GM23338 (cell line): ENCODE measurements at regions not wholly inside any gene's neighbourhood (a gene's known extent, or its start where the extent isn't known, plus 50 kb on each side); places are given as distances from the start of the nearest gene placed in this dataset.

ENCODE experiments used
- CREB1 ChIP-seq: fragments of 250-450 bp; sonication (Bioruptor Pico); IDR thresholded peaks from 2 replicates; pipeline ENCODE4 v1.5.0; 2020; ENCODE audit warnings: low read depth, mild to moderate bottlenecking, moderate library complexity
- EZH2 ChIP-seq: fragments of 200-600 bp; sonication (generic); IDR thresholded peaks from one replicate; pipeline ENCODE4 v1.8.0; 2017; ENCODE audit warnings: antibody characterized with exemption, mild to moderate bottlenecking, low read depth; ENCODE audit not compliant: unreplicated experiment
- EZH2phosphoT487 ChIP-seq: fragments of 200-600 bp; sonication (generic); IDR thresholded peaks from one replicate; pipeline ENCODE4 v1.8.1; 2018; ENCODE audit warnings: antibody characterized with exemption; ENCODE audit not compliant: unreplicated experiment
- JUNB ChIP-seq: IDR thresholded peaks from one replicate; pipeline ENCODE4 v1.6.1; 2016; ENCODE audit warnings: antibody characterized with exemption; ENCODE audit not compliant: unreplicated experiment
- NANOG ChIP-seq: IDR thresholded peaks from 2 replicates; pipeline ENCODE4 v1.6.1; 2016; ENCODE audit warnings: antibody characterized with exemption, borderline replicate concordance
- POLR2AphosphoS5 ChIP-seq: IDR thresholded peaks from 2 replicates; pipeline ENCODE4 v1.6.1; 2016; ENCODE audit warnings: antibody characterized with exemption, low read depth
- STAT1 ChIP-seq: IDR thresholded peaks from one replicate; pipeline ENCODE4 v1.6.1; 2016; ENCODE audit warnings: antibody characterized with exemption; ENCODE audit not compliant: unreplicated experiment
- ZNF114 ChIP-seq: fragments of 250-450 bp; sonication (Bioruptor Pico); IDR thresholded peaks from 2 replicates; pipeline ENCODE4 v1.5.0; 2020; ENCODE audit warnings: mild to moderate bottlenecking, moderate library complexity
- ZNF331 ChIP-seq: fragments of 250-450 bp; sonication (Bioruptor Pico); IDR thresholded peaks from 2 replicates; pipeline ENCODE4 v1.5.0; 2020; ENCODE audit warnings: low read depth, mild to moderate bottlenecking, moderate library complexity
- TF ChIP-seq, protein P1 (sequence below): IDR thresholded peaks from one replicate; pipeline ENCODE4 v1.6.1; 2018; ENCODE audit warnings: antibody characterized with exemption; ENCODE audit not compliant: unreplicated experiment
- TF ChIP-seq, protein P2 (sequence below), 2 experiments: fragments of 200-600 bp in 1 of 2; sonication (generic) in 1 of 2; conservative IDR thresholded peaks; 2 replicates each; pipeline versions ENCODE4 v1.5.1 to v1.6.1; 2016 to 2017; ENCODE audit warnings: antibody characterized with exemption in 2 of 2, low read depth in 2 of 2, mild to moderate bottlenecking in 2 of 2, moderate library complexity in 1 of 2
- TF ChIP-seq, protein P3 (sequence below): IDR thresholded peaks from 2 replicates; pipeline ENCODE4 v1.6.1; 2016; ENCODE audit warnings: antibody characterized with exemption
- TF ChIP-seq, protein P4 (sequence below): fragments of 250-450 bp; sonication (Bioruptor Pico); IDR thresholded peaks from 2 replicates; pipeline ENCODE4 v1.5.0; 2020; ENCODE audit warnings: mild to moderate bottlenecking, moderate library complexity

DNA sequence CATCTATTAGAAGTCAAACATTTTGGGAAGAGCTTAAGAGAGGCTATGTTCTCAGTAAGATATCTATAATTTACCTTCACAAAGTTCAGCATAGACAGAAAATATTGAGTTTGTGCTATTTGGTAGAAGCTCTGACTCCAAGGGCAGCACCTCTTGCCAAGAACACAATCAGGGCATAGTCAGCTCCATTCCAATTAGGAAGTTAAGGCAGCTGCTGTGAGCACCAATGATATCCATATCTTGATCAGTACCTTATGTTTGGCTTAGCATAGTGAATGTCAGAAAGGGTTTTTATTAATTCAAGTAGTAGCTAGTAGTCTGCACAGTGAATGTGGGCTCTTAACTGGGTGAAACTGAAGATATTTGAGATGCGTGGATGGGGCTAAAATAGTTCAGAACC lies 86.4 kb upstream of the SPRED2 start:
- TF ChIP-seq, protein P1, sequence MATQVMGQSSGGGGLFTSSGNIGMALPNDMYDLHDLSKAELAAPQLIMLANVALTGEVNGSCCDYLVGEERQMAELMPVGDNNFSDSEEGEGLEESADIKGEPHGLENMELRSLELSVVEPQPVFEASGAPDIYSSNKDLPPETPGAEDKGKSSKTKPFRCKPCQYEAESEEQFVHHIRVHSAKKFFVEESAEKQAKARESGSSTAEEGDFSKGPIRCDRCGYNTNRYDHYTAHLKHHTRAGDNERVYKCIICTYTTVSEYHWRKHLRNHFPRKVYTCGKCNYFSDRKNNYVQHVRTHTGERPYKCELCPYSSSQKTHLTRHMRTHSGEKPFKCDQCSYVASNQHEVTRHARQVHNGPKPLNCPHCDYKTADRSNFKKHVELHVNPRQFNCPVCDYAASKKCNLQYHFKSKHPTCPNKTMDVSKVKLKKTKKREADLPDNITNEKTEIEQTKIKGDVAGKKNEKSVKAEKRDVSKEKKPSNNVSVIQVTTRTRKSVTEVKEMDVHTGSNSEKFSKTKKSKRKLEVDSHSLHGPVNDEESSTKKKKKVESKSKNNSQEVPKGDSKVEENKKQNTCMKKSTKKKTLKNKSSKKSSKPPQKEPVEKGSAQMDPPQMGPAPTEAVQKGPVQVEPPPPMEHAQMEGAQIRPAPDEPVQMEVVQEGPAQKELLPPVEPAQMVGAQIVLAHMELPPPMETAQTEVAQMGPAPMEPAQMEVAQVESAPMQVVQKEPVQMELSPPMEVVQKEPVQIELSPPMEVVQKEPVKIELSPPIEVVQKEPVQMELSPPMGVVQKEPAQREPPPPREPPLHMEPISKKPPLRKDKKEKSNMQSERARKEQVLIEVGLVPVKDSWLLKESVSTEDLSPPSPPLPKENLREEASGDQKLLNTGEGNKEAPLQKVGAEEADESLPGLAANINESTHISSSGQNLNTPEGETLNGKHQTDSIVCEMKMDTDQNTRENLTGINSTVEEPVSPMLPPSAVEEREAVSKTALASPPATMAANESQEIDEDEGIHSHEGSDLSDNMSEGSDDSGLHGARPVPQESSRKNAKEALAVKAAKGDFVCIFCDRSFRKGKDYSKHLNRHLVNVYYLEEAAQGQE, result no peak
- TF ChIP-seq, protein P2, sequence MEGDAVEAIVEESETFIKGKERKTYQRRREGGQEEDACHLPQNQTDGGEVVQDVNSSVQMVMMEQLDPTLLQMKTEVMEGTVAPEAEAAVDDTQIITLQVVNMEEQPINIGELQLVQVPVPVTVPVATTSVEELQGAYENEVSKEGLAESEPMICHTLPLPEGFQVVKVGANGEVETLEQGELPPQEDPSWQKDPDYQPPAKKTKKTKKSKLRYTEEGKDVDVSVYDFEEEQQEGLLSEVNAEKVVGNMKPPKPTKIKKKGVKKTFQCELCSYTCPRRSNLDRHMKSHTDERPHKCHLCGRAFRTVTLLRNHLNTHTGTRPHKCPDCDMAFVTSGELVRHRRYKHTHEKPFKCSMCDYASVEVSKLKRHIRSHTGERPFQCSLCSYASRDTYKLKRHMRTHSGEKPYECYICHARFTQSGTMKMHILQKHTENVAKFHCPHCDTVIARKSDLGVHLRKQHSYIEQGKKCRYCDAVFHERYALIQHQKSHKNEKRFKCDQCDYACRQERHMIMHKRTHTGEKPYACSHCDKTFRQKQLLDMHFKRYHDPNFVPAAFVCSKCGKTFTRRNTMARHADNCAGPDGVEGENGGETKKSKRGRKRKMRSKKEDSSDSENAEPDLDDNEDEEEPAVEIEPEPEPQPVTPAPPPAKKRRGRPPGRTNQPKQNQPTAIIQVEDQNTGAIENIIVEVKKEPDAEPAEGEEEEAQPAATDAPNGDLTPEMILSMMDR (conservative IDR thresholded peaks at IDR 0.05; ENCODE audit: low read depth in 2 of 2), result no peak
- no peak for TF ChIP-seq EZH2
- no peak for TF ChIP-seq POLR2AphosphoS5
- TF ChIP-seq EZH2phosphoT487, result no peak
- TF ChIP-seq CREB1 (CRISPR knock-in tag), result no peak
- TF ChIP-seq, protein P3, sequence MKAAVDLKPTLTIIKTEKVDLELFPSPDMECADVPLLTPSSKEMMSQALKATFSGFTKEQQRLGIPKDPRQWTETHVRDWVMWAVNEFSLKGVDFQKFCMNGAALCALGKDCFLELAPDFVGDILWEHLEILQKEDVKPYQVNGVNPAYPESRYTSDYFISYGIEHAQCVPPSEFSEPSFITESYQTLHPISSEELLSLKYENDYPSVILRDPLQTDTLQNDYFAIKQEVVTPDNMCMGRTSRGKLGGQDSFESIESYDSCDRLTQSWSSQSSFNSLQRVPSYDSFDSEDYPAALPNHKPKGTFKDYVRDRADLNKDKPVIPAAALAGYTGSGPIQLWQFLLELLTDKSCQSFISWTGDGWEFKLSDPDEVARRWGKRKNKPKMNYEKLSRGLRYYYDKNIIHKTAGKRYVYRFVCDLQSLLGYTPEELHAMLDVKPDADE, result no peak
- no peak for TF ChIP-seq JUNB
- no peak for TF ChIP-seq NANOG
- TF ChIP-seq ZNF331 (CRISPR knock-in tag), result no peak
- no peak for TF ChIP-seq STAT1
- TF ChIP-seq ZNF114 (CRISPR knock-in tag), result no peak
- TF ChIP-seq, protein P4, sequence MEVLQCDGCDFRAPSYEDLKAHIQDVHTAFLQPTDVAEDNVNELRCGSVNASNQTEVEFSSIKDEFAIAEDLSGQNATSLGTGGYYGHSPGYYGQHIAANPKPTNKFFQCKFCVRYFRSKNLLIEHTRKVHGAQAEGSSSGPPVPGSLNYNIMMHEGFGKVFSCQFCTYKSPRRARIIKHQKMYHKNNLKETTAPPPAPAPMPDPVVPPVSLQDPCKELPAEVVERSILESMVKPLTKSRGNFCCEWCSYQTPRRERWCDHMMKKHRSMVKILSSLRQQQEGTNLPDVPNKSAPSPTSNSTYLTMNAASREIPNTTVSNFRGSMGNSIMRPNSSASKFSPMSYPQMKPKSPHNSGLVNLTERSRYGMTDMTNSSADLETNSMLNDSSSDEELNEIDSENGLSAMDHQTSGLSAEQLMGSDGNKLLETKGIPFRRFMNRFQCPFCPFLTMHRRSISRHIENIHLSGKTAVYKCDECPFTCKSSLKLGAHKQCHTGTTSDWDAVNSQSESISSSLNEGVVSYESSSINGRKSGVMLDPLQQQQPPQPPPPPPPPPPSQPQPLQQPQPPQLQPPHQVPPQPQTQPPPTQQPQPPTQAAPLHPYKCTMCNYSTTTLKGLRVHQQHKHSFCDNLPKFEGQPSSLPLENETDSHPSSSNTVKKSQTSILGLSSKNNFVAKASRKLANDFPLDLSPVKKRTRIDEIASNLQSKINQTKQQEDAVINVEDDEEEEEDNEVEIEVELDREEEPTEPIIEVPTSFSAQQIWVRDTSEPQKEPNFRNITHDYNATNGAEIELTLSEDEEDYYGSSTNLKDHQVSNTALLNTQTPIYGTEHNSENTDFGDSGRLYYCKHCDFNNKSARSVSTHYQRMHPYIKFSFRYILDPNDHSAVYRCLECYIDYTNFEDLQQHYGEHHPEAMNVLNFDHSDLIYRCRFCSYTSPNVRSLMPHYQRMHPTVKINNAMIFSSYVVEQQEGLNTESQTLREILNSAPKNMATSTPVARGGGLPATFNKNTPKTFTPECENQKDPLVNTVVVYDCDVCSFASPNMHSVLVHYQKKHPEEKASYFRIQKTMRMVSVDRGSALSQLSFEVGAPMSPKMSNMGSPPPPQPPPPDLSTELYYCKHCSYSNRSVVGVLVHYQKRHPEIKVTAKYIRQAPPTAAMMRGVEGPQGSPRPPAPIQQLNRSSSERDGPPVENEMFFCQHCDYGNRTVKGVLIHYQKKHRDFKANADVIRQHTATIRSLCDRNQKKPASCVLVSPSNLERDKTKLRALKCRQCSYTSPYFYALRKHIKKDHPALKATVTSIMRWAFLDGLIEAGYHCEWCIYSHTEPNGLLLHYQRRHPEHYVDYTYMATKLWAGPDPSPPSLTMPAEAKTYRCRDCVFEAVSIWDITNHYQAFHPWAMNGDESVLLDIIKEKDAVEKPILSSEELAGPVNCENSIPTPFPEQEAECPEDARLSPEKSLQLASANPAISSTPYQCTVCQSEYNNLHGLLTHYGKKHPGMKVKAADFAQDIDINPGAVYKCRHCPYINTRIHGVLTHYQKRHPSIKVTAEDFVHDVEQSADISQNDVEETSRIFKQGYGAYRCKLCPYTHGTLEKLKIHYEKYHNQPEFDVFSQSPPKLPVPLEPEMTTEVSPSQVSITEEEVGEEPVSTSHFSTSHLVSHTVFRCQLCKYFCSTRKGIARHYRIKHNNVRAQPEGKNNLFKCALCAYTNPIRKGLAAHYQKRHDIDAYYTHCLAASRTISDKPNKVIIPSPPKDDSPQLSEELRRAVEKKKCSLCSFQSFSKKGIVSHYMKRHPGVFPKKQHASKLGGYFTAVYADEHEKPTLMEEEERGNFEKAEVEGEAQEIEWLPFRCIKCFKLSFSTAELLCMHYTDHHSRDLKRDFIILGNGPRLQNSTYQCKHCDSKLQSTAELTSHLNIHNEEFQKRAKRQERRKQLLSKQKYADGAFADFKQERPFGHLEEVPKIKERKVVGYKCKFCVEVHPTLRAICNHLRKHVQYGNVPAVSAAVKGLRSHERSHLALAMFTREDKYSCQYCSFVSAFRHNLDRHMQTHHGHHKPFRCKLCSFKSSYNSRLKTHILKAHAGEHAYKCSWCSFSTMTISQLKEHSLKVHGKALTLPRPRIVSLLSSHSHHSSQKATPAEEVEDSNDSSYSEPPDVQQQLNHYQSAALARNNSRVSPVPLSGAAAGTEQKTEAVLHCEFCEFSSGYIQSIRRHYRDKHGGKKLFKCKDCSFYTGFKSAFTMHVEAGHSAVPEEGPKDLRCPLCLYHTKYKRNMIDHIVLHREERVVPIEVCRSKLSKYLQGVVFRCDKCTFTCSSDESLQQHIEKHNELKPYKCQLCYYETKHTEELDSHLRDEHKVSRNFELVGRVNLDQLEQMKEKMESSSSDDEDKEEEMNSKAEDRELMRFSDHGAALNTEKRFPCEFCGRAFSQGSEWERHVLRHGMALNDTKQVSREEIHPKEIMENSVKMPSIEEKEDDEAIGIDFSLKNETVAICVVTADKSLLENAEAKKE (CRISPR knock-in tag), result no peak
